ENCODE measurements at regions not wholly inside any gene's neighbourhood (a gene's known extent, or its start where the extent isn't known, plus 50 kb on each side); places are given as distances from the start of the nearest gene placed in this dataset.
"Not testable (repeated sequence)": the region's sequence is repeated elsewhere in the genome, so short reads cannot be mapped to it uniquely, and the experiment has no call there.

DNA sequence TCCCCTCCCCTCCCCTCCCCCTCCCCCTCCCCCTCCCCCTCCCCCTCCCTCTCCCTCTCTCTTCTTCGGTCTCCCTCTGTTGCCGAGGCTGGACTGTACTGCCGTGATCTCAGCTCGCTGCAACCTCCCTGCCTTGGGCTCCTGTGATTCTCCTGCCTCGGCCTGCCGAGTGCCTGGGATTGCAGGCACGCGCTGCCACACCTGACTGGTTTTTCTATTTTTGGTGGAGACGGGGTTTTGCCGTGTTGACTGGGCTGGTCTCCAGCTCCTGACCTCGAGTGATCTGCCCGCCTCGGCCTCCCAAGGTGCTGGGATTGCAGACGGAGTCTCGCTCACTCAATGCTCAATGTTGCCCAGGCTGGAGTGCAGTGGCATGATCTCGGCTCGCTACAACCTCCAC is 78.8 kb upstream of the ARMCX2 start:
- not testable (repeated sequence) for H3K9me3 ChIP-seq (ENCODE audit: control insufficient read depth, insufficient read depth, low read length); H3K79me2 ChIP-seq (ENCODE audit: control insufficient read depth, low read length); H3K36me3 ChIP-seq (ENCODE audit: control insufficient read depth, low read length); H3K4me1 ChIP-seq (ENCODE audit: control insufficient read depth, low read length); H3K4me2 ChIP-seq (ENCODE audit: low read length); H4K20me1 ChIP-seq (ENCODE audit: control insufficient read depth, insufficient read depth, low read depth, low read length); H3K9me2 ChIP-seq (replicated peaks; ENCODE audit: control insufficient read depth, low read length); H3F3A ChIP-seq (ENCODE audit: control insufficient read depth, insufficient read depth); H3K4me3 ChIP-seq (ENCODE audit: low read length); H3K27me3 ChIP-seq (ENCODE audit: control insufficient read depth, low read length); H3K27ac ChIP-seq (ENCODE audit: low read depth, low read length)

DNA sequence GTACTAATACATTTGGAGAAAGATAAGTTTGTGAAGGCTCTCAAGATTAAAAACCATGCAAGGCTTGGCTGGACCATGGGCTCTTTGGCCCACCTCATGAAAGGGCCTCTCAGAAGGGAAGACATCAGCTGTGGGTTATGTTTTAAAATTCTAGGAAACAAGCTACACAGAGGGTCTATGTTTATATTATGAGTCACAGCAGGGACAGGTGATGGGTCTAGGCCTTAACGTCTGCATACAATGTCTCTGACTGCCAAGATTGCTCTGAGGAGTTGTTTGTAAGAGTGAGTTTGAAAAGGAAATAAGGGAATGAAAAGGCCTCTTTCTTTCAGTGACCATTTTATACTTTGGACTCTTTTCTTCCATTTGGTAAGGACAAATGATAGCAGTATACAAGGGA is 77.0 kb upstream of the ARMCX2 start:
- Histone ChIP-seq H3K4me2 (ENCODE audit: low read length) (no peak overlapping the region), H3K4me1 (ENCODE audit: control insufficient read depth, low read length) (no peaks in the 10 kb centered on the region), H3K27me3 (ENCODE audit: control insufficient read depth, low read length) (no peaks in the 10 kb centered on the region), H3K27ac (ENCODE audit: low read depth, low read length) (no peak overlapping the region), H3K79me2 (ENCODE audit: control insufficient read depth, low read length) (no peaks in the 10 kb centered on the region), H3K36me3 (ENCODE audit: control insufficient read depth, low read length) (no peaks in the 10 kb centered on the region), H3K9me2 (replicated peaks; ENCODE audit: control insufficient read depth, low read length) (no peaks in the 10 kb centered on the region), H3K9me3 (ENCODE audit: control insufficient read depth, insufficient read depth, low read length) (no peaks in the 10 kb centered on the region), H3F3A (ENCODE audit: control insufficient read depth, insufficient read depth) (no peaks in the 10 kb centered on the region), H3K4me3 (ENCODE audit: low read length) (no peak overlapping the region), H4K20me1 (ENCODE audit: control insufficient read depth, insufficient read depth, low read depth, low read length) (no peaks in the 10 kb centered on the region)
- TF ChIP-seq EZH2phosphoT487 (IDR thresholded peaks at IDR 0.05; ENCODE audit: borderline replicate concordance, low read length), result no peak
- TF ChIP-seq, protein P1, sequence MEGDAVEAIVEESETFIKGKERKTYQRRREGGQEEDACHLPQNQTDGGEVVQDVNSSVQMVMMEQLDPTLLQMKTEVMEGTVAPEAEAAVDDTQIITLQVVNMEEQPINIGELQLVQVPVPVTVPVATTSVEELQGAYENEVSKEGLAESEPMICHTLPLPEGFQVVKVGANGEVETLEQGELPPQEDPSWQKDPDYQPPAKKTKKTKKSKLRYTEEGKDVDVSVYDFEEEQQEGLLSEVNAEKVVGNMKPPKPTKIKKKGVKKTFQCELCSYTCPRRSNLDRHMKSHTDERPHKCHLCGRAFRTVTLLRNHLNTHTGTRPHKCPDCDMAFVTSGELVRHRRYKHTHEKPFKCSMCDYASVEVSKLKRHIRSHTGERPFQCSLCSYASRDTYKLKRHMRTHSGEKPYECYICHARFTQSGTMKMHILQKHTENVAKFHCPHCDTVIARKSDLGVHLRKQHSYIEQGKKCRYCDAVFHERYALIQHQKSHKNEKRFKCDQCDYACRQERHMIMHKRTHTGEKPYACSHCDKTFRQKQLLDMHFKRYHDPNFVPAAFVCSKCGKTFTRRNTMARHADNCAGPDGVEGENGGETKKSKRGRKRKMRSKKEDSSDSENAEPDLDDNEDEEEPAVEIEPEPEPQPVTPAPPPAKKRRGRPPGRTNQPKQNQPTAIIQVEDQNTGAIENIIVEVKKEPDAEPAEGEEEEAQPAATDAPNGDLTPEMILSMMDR (IDR thresholded peaks at IDR 0.05; ENCODE audit: low read depth, low read length, poor library complexity, severe bottlenecking), result no peak

DNA sequence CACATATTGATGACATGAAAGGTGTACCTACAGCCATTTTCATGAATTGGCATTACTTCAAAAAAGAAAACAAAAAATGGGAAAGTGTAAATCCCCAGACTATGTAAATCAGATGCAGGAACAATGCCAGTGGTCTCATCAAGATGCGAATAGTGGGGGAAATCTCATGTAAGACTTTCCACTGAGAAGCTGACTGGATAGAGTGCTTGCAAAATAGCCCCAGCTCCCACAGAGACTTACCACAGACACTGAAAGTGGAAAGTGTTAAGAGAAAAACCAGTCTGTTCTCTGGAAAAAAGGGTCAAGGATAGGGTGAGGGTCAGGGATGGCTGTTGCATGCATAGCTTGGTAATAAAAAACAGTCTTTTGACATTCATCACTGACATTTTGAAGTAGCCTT is 73.2 kb upstream of the ARMCX2 start:
- TF ChIP-seq, protein P1 (IDR thresholded peaks at IDR 0.05; ENCODE audit: low read depth, low read length, poor library complexity, severe bottlenecking), result no peak
- no peak for TF ChIP-seq EZH2phosphoT487 (IDR thresholded peaks at IDR 0.05; ENCODE audit: borderline replicate concordance, low read length)

DNA sequence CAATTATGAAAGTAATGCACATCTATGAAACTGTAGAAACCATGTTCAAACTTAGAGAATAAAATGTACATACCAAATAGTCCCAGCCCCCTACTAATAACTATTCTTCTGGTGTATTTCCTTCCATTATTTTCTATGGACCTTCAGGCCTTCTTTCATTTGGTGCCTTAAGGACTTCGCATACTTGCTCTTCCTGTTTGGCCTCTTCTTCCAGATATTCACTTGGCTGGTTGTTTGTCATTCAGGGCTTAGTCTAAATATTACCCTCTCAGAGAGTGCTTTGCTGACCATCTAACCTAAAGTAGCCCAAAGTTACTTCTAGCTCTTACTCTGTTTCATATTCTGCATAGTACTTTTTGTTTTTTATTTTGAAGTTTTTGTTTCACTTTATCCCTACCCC is 70.3 kb upstream of the ARMCX2 start:
- Histone ChIP-seq H3K9me2 (replicated peaks; ENCODE audit: control insufficient read depth, low read length) (no peaks in the 10 kb centered on the region), H3K9me3 (ENCODE audit: control insufficient read depth, insufficient read depth, low read length) (no peaks in the 10 kb centered on the region), H3K4me2 (ENCODE audit: low read length) (no peak overlapping the region), H3K27ac (ENCODE audit: low read depth, low read length) (no peak overlapping the region), H3K27me3 (ENCODE audit: control insufficient read depth, low read length) (no peaks in the 10 kb centered on the region), H3K36me3 (ENCODE audit: control insufficient read depth, low read length) (no peaks in the 10 kb centered on the region), H3F3A (ENCODE audit: control insufficient read depth, insufficient read depth) (no peaks in the 10 kb centered on the region), H3K4me3 (ENCODE audit: low read length) (no peak overlapping the region), H3K4me1 (ENCODE audit: control insufficient read depth, low read length) (no peaks in the 10 kb centered on the region), H4K20me1 (ENCODE audit: control insufficient read depth, insufficient read depth, low read depth, low read length) (no peaks in the 10 kb centered on the region), H3K79me2 (ENCODE audit: control insufficient read depth, low read length) (no peaks in the 10 kb centered on the region)
- TF ChIP-seq, protein P1 (IDR thresholded peaks at IDR 0.05; ENCODE audit: low read depth, low read length, poor library complexity, severe bottlenecking), result no peak
- TF ChIP-seq EZH2phosphoT487 (IDR thresholded peaks at IDR 0.05; ENCODE audit: borderline replicate concordance, low read length), result no peak

More for the DNA sequence above, 73.2 kb upstream of the ARMCX2 start:
- no peak overlapping the region for H3K4me2 ChIP-seq (ENCODE audit: low read length)
- no peaks in the 10 kb centered on the region for H3K27me3 ChIP-seq (ENCODE audit: control insufficient read depth, low read length)
- no peak overlapping the region for H3K27ac ChIP-seq (ENCODE audit: low read depth, low read length)
- H3F3A ChIP-seq (ENCODE audit: control insufficient read depth, insufficient read depth), result no peaks in the 10 kb centered on the region
- no peaks in the 10 kb centered on the region for H3K79me2 ChIP-seq (ENCODE audit: control insufficient read depth, low read length)
- no peaks in the 10 kb centered on the region for H3K36me3 ChIP-seq (ENCODE audit: control insufficient read depth, low read length)
- no peak overlapping the region for H3K4me3 ChIP-seq (ENCODE audit: low read length)
- no peaks in the 10 kb centered on the region for H3K9me3 ChIP-seq (ENCODE audit: control insufficient read depth, insufficient read depth, low read length)
- no peaks in the 10 kb centered on the region for H3K9me2 ChIP-seq (replicated peaks; ENCODE audit: control insufficient read depth, low read length)
- no peaks in the 10 kb centered on the region for H4K20me1 ChIP-seq (ENCODE audit: control insufficient read depth, insufficient read depth, low read depth, low read length)
- H3K4me1 ChIP-seq (ENCODE audit: control insufficient read depth, low read length), result no peaks in the 10 kb centered on the region
